ENCODE measurements at regions not wholly inside any gene's neighbourhood (a gene's known extent, or its start where the extent isn't known, plus 50 kb on each side); places are given as distances from the start of the nearest gene placed in this dataset.

GRCh38 chr10:106312087-106312486 lies 852.4 kb downstream of the SORCS1 start:
- TF ChIP-seq, protein P1, sequence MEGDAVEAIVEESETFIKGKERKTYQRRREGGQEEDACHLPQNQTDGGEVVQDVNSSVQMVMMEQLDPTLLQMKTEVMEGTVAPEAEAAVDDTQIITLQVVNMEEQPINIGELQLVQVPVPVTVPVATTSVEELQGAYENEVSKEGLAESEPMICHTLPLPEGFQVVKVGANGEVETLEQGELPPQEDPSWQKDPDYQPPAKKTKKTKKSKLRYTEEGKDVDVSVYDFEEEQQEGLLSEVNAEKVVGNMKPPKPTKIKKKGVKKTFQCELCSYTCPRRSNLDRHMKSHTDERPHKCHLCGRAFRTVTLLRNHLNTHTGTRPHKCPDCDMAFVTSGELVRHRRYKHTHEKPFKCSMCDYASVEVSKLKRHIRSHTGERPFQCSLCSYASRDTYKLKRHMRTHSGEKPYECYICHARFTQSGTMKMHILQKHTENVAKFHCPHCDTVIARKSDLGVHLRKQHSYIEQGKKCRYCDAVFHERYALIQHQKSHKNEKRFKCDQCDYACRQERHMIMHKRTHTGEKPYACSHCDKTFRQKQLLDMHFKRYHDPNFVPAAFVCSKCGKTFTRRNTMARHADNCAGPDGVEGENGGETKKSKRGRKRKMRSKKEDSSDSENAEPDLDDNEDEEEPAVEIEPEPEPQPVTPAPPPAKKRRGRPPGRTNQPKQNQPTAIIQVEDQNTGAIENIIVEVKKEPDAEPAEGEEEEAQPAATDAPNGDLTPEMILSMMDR (IDR thresholded peaks at IDR 0.05) = no peak
- no peaks in the 10 kb centered on the region for H3K27me3 ChIP-seq (ENCODE audit: insufficient read depth in 3 of 3, low read length in 2 of 3)
- no peak overlapping the region for H3K4me3 ChIP-seq
- no peak overlapping the region for H3K27ac ChIP-seq
- no peaks in the 10 kb centered on the region for H3K36me3 ChIP-seq (ENCODE audit: insufficient read depth in 1 of 2, low read depth in 1 of 2)
- no peaks in the 10 kb centered on the region for H3K9me3 ChIP-seq
- DNase-seq = no peak
- H3K4me1 ChIP-seq = no peaks in the 10 kb centered on the region
- no peak for ATAC-seq
- 33 to 44% (median 37%) methylated on average over 1 of the region's 1 CpG for WGBS, 3 donors
- intact Hi-C loops (cut with DNase I) = no loop called here

DNA sequence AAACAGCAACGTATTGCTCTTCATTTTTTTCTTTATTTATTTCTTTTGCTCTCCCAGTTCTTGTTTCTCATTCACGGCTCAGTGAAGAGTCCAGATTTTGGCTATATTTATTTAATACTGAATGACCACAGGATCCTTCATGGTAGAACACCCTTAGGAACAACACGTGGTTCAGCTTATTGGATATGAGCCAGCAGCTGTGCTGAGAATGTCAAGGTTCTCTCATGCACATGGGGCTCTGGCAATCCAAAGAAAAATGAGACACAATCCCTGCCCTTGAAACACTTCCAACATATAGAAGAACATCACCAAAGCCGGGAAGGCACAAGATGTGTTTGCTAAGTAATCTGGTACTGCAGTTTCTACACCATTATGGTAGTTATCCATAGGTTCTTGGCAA lies 852.9 kb downstream of the SORCS1 start:
- DNase-seq = no peak
- intact Hi-C loops (cut with DNase I) = no loop called here
- 30 to 43% (median 36%) methylated on average over 4 of the region's 4 CpGs for WGBS, 3 donors
- TF ChIP-seq, protein P1 (IDR thresholded peaks at IDR 0.05) = no peak
- Histone ChIP-seq H3K4me3 (no peak overlapping the region), H3K9me3 (no peaks in the 10 kb centered on the region), H3K36me3 (ENCODE audit: insufficient read depth in 1 of 2, low read depth in 1 of 2) (no peaks in the 10 kb centered on the region), H3K27ac (no peak overlapping the region), H3K4me1 (no peaks in the 10 kb centered on the region), H3K27me3 (ENCODE audit: insufficient read depth in 3 of 3, low read length in 2 of 3) (no peaks in the 10 kb centered on the region)
- ATAC-seq = no peak

GRCh38 chr10:106310596-106310995 lies 853.9 kb downstream of the SORCS1 start:
- Histone ChIP-seq H3K36me3 (ENCODE audit: insufficient read depth in 1 of 2, low read depth in 1 of 2) (no peaks in the 10 kb centered on the region), H3K27ac (no peak overlapping the region), H3K9me3 (no peaks in the 10 kb centered on the region), H3K4me3 (no peak overlapping the region), H3K4me1 (no peaks in the 10 kb centered on the region), H3K27me3 (ENCODE audit: insufficient read depth in 3 of 3, low read length in 2 of 3) (no peaks in the 10 kb centered on the region)
- whole genome bisulfite sequencing, 3 donors = 63 to 73% (median 69%) methylated on average over 2 of the region's 2 CpGs
- no peak for ATAC-seq
- intact Hi-C loops (cut with DNase I) = no loop called here
- TF ChIP-seq, protein P1 (IDR thresholded peaks at IDR 0.05) = no peak
- DNase-seq = no peak

DNA sequence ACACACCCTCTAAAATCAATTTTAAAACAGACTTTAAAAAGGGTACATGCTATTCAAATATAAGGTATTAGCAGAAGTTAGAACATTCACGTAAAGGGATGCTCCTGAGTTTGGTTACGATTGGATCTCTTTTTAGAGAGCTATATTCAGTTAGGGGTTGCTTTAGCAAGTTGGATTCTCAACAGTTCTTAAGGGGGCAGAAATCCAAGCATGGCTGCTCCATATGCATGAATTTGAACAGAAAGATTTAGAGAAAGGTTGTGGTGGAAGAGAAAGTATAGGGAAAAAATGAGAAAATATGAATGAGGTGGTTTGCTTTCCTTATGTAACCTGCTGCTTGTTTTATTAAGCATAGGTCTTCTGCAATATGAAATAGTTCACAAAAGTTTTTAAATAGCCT lies 855.1 kb downstream of the SORCS1 start:
- 74 to 81% (median 80%) methylated on average over 2 of the region's 2 CpGs for WGBS, 3 donors
- H3K27ac ChIP-seq = no peak overlapping the region
- no peaks in the 10 kb centered on the region for H3K27me3 ChIP-seq (ENCODE audit: insufficient read depth in 3 of 3, low read length in 2 of 3)
- no peak for DNase-seq
- no peak overlapping the region for H3K4me3 ChIP-seq
- ATAC-seq = no peak
- H3K4me1 ChIP-seq = no peaks in the 10 kb centered on the region
- TF ChIP-seq, protein P1 (IDR thresholded peaks at IDR 0.05) = no peak
- no peaks in the 10 kb centered on the region for H3K9me3 ChIP-seq
- intact Hi-C loops (cut with DNase I) = no loop called here
- no peaks in the 10 kb centered on the region for H3K36me3 ChIP-seq (ENCODE audit: insufficient read depth in 1 of 2, low read depth in 1 of 2)

- H3K4me3 ChIP-seq = no peak overlapping the region
- WGBS, 3 donors = 51 to 56% (median 55%) methylated on average over 2 of the region's 2 CpGs
- no peaks in the 10 kb centered on the region for H3K27me3 ChIP-seq (ENCODE audit: insufficient read depth in 3 of 3, low read length in 2 of 3)
- intact Hi-C loops (cut with DNase I) = no loop called here
- DNase-seq = no peak
- H3K36me3 ChIP-seq (ENCODE audit: insufficient read depth in 1 of 2, low read depth in 1 of 2) = no peaks in the 10 kb centered on the region
- TF ChIP-seq, protein P1 (IDR thresholded peaks at IDR 0.05) = no peak
- no peak overlapping the region for H3K27ac ChIP-seq
- no peaks in the 10 kb centered on the region for H3K4me1 ChIP-seq
- H3K9me3 ChIP-seq = no peaks in the 10 kb centered on the region
- no peak for ATAC-seq
Measured at GRCh38 chr10:106308284-106308683, 856.2 kb downstream of the SORCS1 start.

Data from psoas muscle (tissue), 7 donors.